ENCODE measurements at regions not wholly inside any gene's neighbourhood (a gene's known extent, or its start where the extent isn't known, plus 50 kb on each side); places are given as distances from the start of the nearest gene placed in this dataset.

DNA sequence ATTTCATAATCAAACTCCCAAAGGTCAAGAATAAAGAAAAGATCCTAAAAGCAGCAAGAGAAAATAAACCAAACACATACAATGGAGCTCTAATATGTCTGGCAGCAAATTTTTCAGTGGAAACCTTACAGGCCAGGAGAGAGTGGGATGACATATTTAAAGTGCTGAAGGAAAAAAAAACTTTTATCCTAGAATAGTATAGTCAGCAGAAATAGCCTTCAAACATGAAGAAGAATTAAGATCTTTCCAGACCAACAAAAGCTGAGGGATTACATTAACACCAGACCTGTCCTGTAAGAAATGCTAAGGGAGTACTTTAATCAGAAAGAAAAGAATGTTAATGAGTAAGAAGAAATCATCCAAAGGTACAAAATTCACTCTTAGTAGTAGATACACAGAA, 215.7 kb upstream of the IGF1 start:
- TF ChIP-seq, protein P1, sequence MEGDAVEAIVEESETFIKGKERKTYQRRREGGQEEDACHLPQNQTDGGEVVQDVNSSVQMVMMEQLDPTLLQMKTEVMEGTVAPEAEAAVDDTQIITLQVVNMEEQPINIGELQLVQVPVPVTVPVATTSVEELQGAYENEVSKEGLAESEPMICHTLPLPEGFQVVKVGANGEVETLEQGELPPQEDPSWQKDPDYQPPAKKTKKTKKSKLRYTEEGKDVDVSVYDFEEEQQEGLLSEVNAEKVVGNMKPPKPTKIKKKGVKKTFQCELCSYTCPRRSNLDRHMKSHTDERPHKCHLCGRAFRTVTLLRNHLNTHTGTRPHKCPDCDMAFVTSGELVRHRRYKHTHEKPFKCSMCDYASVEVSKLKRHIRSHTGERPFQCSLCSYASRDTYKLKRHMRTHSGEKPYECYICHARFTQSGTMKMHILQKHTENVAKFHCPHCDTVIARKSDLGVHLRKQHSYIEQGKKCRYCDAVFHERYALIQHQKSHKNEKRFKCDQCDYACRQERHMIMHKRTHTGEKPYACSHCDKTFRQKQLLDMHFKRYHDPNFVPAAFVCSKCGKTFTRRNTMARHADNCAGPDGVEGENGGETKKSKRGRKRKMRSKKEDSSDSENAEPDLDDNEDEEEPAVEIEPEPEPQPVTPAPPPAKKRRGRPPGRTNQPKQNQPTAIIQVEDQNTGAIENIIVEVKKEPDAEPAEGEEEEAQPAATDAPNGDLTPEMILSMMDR (conservative IDR thresholded peaks at IDR 0.05; ENCODE audit: low read depth, low read length): no peak
- H3K4me3 ChIP-seq (ENCODE audit: low read depth, low read length): no peak overlapping the region
- DNase-seq (ENCODE audit: low read depth): no peak

DNA sequence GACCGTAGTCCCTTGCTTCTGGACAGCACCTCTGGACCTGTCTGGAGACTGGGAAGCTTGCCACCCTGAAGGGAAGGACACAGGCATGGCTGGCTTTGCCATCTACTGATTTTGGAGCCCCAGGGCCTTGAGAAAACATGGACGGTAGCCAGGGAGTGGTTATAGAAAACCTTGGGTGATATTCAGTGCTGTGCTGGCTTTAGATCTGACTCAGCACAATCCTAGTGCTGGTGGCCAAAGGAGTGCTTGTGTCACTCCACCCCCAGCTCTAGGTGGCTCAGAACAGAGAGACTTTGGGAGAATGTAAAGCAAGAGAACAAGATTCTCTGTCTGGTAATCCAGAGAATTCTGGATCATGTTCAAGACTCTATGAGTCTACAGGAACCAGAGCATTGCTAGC, 214.5 kb upstream of the IGF1 start:
- H3K4me3 ChIP-seq (ENCODE audit: low read depth, low read length): no peak overlapping the region
- TF ChIP-seq, protein P1 (conservative IDR thresholded peaks at IDR 0.05; ENCODE audit: low read depth, low read length): no peak
- no peak for DNase-seq (ENCODE audit: low read depth)

DNA sequence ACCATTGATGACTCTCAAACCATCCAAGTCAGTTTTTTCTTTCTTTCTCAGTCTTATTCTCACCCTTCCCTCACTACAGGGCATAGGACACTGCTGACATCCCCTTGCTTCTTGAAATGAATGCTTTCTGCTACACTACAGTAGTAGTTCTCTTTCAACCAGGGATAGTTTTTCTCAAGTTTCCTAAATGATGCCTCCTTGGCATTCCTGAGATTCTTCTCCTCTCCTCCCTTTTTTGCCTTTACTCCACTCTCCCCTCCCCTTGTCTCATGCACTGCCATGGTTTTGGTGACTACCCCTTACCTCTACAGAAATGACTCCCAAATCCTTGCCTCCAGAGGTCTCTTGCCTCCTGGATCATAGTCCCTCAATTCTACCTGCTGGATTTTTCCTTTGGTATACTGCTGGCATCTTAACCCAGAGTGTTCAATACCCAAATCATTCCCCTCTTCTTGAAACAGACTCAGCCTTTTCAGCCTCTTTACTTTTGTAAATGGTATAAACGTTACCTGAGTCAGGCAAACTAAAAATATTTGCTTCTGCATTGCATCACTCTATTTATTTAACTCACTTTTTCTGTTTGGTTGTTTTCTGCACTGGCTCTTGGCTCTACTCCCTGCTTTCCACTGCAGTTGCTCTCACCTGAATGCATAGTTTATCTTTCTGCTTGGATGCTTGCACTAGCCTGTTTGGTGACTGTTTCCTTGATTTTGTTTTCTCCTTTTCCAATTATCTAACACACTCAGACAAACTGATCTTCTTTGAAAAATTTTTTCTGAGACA, 211.6 kb upstream of the IGF1 start:
- no peak overlapping the region for H3K4me3 ChIP-seq (ENCODE audit: low read depth, low read length)
- TF ChIP-seq, protein P1 (conservative IDR thresholded peaks at IDR 0.05; ENCODE audit: low read depth, low read length): no peak
- no peak for DNase-seq (ENCODE audit: low read depth)

DNA sequence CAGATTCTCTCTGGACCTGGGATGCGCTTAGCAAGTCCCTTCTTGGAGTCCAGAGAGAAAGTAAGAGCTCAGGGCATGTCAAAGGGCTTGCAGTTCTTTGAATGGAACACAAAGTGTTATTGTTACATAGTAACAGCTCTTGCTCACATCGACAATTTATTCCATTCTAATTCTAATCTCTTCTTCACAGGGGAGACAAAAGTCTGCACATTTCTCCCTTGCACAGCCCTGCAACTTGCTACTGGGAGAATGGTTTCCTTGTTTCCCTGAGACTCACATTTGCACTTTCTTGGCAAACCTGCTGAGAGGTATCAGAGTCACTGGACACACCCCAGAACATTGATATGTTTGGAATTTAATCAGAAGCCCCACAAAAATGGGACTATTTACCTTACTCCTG, 209.9 kb upstream of the IGF1 start:
- TF ChIP-seq, protein P1 (conservative IDR thresholded peaks at IDR 0.05; ENCODE audit: low read depth, low read length): no peak
- no peak for DNase-seq (ENCODE audit: low read depth)
- H3K4me3 ChIP-seq (ENCODE audit: low read depth, low read length): no peak overlapping the region

DNA sequence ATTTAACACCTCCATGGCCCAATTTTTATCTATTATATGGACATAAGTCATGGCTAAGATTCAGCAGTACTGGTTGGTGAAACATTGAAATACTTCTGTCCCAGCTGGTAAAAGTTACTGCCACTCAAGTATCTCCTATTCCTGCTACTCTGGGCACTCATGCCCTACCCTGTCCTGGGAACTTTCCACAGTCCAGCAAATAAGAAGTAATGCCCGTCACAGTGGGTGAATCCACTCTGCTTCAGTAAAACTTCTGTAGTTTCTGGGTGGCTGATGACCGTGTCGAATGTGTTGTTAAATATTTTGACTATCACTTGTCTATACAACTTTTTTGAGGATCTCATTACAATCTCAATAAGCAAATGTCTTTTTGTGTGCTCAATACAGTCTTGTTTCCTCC, 209.3 kb upstream of the IGF1 start:
- H3K4me3 ChIP-seq (ENCODE audit: low read depth, low read length): no peak overlapping the region
- DNase-seq (ENCODE audit: low read depth): no peak
- TF ChIP-seq, protein P1 (conservative IDR thresholded peaks at IDR 0.05; ENCODE audit: low read depth, low read length): no peak

DNA sequence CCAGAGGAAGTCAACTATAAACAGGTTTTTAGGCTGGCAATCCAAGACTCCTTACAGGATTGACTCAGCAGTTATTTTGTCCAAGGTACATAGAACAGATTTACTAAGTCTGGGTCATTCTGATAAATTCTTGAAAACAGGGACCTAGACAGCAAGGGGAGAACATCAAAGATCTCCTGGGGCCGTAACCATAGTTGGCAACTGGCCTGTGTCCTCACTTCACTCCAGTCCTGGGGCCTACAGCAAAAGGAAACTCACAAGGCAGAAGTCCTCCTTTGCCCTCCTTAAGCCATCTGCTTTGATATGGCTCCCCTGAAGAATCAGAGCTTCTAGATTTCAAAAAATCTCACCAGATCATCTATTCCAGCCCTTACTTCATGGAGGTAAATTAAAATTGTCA, 207.2 kb upstream of the IGF1 start:
- no peak overlapping the region for H3K4me3 ChIP-seq (ENCODE audit: low read depth, low read length)
- TF ChIP-seq, protein P1 (conservative IDR thresholded peaks at IDR 0.05; ENCODE audit: low read depth, low read length): no peak
- DNase-seq (ENCODE audit: low read depth): no peak

DNA sequence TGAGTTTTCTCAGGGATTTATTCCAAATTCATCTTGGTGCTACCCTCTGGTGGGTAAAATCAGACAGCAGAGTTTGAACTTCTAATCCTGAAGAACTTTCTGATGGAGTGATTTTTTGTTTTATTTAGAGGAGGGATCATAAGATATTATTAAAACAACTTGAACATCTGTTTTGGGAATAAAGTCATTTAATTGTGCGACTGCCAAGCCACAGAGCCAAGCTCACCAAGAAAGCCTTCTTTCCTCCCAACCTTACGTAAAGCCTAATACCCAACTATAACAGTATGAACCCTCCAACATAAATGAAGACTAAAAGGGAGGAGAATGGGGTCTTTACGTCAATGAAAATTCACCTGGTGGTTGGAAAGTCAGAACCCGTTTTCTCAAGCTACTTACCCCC, 205.5 kb upstream of the IGF1 start:
- H3K4me3 ChIP-seq (ENCODE audit: low read depth, low read length): no peak overlapping the region
- DNase-seq (ENCODE audit: low read depth): no peak
- TF ChIP-seq, protein P1 (conservative IDR thresholded peaks at IDR 0.05; ENCODE audit: low read depth, low read length): no peak
